Peyer's patch (tissue), 4 donors: ENCODE measurements at regions not wholly inside any gene's neighbourhood (a gene's known extent, or its start where the extent isn't known, plus 50 kb on each side); places are given as distances from the start of the nearest gene placed in this dataset.

Experiments used
- CTCF ChIP-seq, 6 experiments: fragments of 450-650 bp in 4 of 6; fragments of 200-600 bp in 2 of 6; sonication (generic) in 1 of 6; IDR thresholded peaks; one replicate each; pipeline ENCODE4 v1.5.1; 2017 to 2019; ENCODE audit warnings: antibody characterized with exemption in 6 of 6, mild to moderate bottlenecking in 3 of 6, moderate library complexity in 1 of 6
- POLR2A ChIP-seq, 2 donors: fragments of 450-650 bp; IDR thresholded peaks; one replicate each; pipeline ENCODE4 v1.5.1; 2017; ENCODE audit warnings: antibody characterized with exemption in 2 of 2, mild to moderate bottlenecking in 2 of 2, moderate library complexity in 2 of 2

- TF ChIP-seq CTCF (IDR thresholded peaks at IDR 0.05) (no peak), POLR2A (IDR thresholded peaks at IDR 0.05) (no peak)
Measured at GRCh38 chr17:12421646-12422306, 243.9 kb upstream of the MYOCD start.
